ENCODE measurements at regions not wholly inside any gene's neighbourhood (a gene's known extent, or its start where the extent isn't known, plus 50 kb on each side); places are given as distances from the start of the nearest gene placed in this dataset.
"Not testable (repeated sequence)": the region's sequence is repeated elsewhere in the genome, so short reads cannot be mapped to it uniquely, and the experiment has no call there.

DNA sequence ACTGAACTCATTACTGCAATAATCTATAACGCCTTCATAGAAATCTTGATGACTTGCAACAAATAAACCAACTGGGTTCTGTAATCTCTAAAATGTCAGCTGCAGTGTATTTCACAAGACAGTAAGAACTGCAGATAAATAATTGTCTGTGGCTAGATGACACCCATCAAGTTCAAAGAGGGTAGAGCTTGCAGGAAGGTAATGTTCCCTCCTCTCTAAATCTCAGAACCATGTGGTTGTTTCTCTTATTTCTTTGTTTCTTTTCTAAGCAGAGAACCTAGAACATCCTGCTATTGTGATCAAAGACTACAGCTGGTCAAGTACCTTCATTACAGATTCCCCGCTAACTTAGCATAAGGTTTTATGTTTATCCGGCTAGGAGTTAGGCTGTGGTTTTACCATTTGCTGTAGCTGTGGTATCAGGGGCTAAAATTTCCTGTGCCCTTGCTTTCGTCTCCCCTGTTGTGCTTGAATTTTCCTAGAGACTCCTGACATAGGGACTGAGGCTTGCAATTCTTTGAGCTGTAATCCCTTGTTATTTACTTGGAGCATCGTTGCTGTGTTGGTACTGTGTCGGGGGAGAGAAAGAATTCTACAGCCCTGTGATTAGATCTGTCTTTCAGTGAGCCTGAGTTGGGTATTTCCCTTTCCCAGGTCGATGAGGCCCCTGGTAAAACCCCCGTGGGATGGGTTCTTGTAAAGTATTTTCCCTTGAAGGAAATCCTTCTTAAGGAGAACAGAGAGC lies 253.1 kb upstream of the BTG1 start:
- DNase-seq (ENCODE audit: low read depth in 2 of 2): no peak

DNA sequence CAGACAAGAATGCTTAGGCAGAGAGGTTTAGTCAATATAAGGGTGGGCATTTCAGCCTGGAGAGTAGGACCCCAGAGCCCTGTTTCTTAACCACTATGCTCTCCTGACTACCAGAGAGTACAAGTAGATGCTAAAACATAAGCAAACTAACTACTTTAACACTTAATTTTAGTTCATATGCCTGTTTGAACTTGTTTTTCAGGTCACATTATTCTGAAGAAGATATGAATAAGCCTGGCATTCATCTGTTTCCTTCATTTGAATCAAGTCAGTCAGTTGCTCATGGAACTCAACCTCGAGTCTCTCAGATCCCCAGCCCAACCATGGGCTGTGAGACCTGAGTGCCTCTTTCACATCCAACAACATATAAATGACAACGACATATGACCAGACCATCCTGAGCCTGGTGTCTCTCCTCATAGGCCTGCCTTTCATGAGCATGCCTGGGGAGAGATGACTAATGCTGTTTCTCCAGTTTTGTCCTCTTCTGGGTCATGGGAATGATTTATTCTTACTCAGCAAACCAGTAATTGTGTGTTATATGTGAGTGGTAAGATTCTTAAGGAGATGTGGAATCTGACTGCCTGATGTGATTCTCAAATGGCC lies 251.1 kb upstream of the BTG1 start:
- DNase-seq (ENCODE audit: low read depth in 2 of 2): no peak

DNA sequence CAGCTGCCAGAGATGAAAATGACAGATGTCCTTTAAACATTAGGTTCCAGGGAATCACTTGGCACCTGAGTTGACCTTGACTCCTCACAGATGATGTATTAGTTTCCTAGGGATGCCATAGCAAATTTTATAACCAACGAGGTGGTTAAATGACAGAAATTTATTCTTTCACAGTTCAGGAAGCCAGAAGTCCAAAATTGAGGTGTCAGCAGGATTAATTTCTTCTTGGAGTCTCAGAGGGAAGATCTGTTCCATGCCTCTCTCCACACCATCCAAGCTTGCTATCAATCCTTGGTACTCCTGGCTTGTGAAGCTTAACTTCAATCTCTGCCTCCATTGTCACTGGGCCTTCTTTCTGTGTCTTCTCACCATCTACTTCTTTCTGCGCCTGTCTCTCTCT lies 249.7 kb upstream of the BTG1 start:
- no peak for DNase-seq (ENCODE audit: low read depth in 2 of 2)

DNA sequence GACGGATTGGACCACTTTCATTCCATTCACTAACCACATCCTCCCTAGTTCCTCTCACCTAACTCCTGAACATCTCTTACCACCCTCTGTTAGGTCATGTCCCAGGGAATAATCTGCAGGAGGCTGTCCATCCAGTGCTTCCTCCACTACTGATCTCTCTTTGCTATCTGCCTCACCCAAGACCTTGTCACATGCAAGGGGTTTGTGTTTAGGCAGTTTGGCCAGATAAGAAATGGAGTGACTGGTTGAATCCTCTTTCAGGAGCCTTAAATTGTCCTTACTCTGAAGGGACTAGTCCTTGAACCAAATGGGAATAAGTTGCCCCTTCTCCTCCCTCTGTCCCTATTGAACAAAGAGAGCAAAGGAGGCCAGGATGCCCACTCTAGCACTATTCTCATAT lies 249.2 kb upstream of the BTG1 start:
- DNase-seq (ENCODE audit: low read depth in 2 of 2): no peak

DNA sequence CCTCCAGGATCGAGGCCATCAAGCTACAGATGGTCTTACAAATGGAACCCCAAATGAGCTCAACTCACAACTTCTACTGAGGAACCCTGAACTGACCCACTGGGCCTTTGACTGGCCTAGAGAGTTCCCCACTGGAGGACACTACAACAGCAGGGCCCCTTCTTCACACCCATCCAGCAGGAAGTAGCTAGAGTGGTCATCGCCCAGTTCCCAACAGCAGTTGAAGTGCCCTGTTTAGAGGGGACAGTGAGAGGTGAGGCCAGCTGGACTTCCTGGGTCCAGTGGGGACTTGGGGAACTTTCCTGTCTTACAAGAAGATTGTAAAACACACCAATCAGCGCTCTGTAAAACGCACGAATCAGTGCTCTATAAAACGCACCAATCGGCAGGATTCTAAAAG lies 247.9 kb upstream of the BTG1 start:
- no peak for DNase-seq (ENCODE audit: low read depth in 2 of 2)

DNA sequence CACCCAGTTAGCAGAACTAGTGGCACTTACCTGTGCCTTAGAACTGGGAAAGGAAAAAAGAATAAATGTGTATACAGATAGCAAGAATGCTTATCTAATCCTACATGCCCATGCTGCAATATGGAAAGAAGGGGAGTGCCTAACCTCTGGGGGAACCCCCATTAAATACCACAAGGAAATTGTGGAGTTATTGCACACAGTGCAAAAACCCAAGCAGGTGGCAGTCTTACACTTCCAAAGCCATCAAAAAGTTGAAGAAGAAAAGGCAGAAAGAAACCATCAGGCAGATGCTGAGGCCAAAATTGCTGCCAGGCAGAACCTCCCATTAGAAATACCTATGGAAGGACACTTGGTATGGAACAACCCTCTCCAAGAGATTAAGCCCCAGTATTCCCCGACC lies 246.1 kb upstream of the BTG1 start:
- DNase-seq (ENCODE audit: low read depth in 2 of 2): not testable (repeated sequence)

DNA sequence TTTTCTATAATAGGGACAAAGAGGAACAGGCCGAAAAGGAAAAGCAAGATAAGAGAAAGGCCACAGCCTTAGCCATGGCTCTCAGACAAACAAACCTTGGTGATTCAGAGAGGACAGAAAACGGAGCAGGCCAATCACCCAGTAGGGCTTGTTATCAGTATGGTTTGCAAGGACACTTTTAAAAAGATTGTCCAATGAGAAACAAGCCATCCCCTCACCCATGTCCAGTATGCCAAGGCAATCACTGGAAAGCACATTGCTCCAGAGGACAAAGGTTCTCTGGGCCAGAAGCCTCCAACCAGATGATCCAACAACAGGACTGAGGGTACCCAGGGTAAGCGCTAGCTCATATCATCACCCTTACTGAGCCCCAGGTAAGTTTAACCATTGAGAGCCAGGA lies 243.8 kb upstream of the BTG1 start:
- no peak for DNase-seq (ENCODE audit: low read depth in 2 of 2)

- DNase-seq (ENCODE audit: low read depth in 2 of 2): no peak
Observed at GRCh38 chr12:92385296-92385695, 239.7 kb upstream of the BTG1 start.

DNA sequence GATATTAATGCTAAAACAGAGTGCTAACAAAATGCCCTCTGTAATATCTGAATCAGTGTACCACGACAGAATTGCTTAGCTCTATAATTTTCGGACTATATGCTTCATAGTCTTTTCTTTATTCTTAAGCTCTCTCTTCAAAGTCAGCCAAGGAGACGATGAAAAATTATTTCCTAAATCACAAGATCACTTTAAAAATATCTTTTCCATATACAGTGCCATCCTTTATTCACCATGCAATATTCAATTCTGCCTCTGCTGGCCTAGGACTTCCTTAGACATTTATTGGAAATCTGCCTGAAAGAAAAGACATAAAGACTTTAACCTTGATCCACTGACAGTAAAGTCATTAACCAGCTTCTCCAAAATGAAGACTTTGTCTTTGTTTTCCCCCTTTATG lies 238.9 kb upstream of the BTG1 start:
- no peak for DNase-seq (ENCODE audit: low read depth in 2 of 2)

GRCh38 chr12:92382383-92382878 lies 236.8 kb upstream of the BTG1 start:
- DNase-seq (ENCODE audit: low read depth in 2 of 2): no peak

DNA sequence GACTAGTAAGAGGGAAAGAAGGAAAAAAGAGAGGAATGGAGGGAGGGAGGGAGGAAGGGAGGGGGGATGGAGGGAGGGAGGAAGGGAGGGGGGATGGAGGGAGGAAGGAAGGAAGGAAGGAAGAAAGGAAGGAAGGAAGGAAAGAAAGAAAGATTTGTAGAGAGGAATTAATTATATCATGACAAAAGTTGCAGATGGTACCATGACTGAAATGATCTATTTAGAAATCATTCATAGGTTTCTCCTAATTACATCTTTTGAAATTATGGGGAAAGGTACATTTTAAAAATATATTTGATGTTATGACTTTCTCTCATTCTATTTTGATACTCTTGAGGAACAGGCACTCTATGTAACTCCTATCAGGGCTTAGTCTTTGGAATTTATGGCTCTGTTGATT lies 236.2 kb upstream of the BTG1 start:
- DNase-seq (ENCODE audit: low read depth in 2 of 2): no peak

DNA sequence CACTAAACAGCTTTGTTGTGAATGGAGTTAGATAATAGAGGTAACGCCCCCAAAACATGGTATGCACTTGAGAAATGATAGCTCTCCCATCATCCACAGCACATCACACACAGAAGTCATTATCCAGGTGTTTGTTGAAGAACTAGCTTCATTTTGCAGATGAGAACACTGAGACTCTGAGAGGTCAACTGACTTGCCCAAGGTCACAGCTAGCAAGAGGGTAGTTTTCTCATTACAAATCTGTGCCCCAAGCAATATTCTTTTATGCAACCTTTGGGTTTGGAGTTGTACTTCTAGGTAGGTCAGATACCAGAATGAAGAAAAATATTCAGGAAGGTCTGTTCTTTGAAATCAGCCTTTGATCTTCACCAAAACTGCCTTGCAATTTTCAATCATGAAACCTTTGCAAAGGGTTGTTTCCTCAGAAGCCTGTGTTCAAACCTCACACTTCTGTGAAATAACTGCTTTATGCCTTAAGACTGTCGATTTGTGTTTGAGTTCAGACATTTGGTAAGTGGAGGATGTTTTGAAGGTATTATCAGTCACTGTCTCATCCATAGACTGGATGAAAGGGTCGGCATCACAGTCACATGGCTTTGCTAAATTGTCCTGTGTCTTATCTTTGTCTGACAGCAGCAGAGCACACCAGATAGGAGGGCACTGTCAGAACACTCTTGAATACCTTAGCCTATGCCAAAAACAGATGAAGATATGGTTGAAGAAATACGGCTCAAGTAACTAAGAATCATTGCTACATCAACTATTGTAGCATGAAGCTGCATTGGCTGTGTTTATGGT lies 233.2 kb upstream of the BTG1 start:
- DNase-seq (ENCODE audit: low read depth in 2 of 2): no peak

DNA sequence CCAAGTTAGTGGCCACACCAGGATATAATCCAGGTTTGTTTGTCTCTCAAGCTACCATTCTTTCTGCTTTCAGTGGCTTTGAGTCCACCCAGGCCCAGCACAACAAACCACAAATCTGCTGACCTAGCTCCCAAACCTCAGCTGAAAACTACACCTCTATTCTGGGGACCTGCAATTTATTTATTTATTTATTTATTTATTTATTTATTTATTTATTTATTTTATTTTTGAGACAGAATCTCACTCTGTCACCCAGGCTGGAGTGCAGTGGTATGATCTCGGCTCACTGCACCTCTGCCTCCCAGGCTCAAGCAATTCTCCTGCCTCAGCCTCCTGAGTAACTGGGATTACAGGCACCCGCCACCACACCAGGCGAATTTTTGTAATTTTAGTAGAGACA lies 229.9 kb upstream of the BTG1 start:
- not testable (repeated sequence) for DNase-seq (ENCODE audit: low read depth in 2 of 2)

DNA sequence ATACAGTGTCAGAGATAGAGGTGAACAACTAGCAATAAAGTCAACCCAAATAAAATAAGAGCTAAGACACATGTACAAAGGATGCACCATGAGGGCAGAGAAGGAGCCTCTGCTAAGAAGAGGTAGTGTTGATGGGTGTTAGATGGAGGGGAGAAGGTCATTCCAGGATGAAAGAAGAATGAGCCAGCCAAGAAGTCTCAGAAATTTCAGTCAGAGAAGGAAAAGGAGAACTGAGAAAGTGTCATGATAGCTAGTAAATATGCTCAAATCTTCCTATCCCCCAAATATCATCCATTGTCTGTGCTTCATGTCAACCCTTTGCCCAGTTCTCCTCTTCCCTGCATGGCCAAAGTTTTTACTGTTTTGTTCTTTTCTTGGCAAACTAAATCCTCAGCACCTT lies 225.2 kb upstream of the BTG1 start:
- DNase-seq (ENCODE audit: low read depth in 2 of 2): no peak

DNA sequence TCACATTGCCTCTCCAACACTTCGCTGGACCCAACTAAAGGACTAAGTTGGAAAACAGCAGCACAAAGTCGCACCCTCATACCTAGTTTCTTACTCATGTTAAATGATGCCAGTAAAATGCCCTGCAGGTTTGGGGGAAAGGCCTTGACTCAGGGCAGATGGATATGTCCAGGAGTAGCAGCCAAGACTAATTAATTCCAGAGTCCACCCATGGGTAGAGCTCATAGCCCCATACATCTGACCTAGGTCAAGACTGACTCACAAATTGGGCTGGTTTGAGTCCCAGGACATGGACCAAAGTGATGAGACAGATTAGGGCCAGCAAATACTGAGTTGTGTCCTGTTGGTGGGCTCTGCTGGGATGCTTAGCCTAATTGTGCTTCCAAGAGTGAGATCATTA lies 224.0 kb upstream of the BTG1 start:
- no peak for DNase-seq (ENCODE audit: low read depth in 2 of 2)

DNA sequence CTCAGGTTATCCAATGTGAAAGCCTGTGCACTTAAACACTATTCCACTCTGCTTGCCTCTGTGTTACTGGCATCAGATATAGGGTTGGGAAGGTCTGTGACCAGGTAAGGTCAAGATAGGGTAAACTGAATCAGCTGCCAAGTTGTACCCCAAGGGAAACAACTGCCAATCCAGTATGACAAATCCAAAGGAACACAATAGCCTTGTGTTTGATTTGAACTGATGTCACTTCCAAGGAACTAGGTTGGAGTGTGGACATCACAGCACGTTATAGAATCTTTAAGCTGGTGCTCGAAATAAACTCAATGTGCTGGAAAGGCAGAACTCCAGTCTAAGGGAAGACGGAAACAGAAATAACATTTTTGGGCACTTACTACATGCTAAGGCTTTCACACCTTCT lies 223.4 kb upstream of the BTG1 start:
- DNase-seq (ENCODE audit: low read depth in 2 of 2): no peak

- DNase-seq (ENCODE audit: low read depth in 2 of 2): no peak
Observed at GRCh38 chr12:92365836-92366235, 220.2 kb upstream of the BTG1 start.

DNA sequence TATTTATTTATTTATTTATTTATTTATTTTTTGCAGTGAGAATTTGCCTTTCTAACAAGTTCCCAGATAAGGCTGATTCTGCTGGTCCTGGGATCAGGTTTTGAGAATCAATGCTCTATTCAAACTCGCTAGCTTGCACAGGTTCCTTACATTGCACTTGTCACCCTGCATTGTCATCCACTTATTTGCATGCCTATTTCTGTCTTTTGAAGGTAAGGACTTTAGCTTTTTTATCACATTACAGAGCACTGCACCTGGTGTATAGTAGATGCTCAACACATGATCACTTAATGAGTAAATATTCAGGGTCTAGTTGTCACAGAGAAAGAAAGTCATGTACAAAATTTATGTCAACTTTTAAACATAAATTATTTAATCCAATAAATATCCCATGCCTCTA lies 219.7 kb upstream of the BTG1 start:
- DNase-seq (ENCODE audit: low read depth in 2 of 2): no peak

DNA sequence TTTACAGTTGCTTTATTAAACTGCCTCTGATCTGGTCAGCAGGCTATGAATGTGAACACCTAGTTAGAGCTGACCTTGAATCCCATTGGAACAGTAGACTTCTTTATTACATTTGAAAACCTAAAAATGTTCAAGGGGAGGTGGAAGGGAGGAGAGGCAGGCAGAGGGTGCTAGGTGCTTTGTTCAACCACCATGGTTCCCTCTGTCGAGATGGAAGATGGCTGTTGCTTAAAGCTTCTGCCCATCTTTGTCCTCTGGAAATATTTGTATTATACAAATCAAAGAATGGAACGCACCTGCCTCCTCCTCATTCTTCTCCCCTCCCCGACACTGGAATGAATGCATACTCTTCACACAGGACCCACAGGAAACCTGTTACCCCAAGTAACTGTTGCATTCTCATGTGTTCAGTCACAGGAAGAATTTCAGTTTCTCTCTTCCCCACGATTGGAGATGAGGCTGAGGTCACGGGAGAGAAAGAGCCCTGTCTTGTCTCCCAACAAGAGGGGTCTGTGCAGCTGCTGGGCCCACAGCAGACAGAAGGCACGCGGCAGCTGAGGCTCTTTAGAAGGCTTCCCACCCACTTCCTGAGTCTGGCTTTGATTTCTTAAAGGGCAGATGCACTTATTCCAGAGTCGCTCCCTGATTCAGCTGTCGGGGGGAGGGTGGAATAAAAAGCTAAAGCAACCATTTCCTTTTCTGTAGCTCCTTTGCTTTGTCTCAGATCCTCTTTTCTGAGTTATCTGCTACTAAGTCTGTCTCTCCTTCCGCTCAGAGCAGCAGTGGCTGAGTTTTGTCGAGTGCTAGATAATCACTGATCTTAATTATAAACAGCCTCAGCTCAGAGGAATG lies 217.9 kb upstream of the BTG1 start:
- DNase-seq (ENCODE audit: low read depth in 2 of 2): peak in 1 of 2 donors; percentile 39

- DNase-seq (ENCODE audit: low read depth in 2 of 2): no peak
Observed at GRCh38 chr12:92362785-92363184, 217.1 kb upstream of the BTG1 start.

DNA sequence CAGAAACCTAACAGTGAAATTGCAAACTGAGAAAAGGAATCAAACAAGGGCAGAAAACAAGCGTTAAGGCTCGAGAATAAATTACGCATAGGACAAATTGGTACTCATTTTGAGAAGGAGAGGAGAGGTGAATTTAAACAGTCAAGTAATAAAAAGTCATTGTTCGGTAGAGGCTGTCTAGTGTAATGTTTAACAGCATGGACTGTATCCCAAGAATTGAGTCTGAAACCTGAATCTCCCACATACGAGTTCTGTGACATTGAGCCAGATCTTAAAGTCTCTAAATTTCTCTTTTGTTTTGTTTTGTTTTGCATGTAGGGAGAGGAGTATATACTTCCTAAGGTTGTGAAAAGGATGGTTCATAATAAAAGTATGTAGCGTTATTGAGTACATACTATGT lies 216.5 kb upstream of the BTG1 start:
- no peak for DNase-seq (ENCODE audit: low read depth in 2 of 2)

DNA sequence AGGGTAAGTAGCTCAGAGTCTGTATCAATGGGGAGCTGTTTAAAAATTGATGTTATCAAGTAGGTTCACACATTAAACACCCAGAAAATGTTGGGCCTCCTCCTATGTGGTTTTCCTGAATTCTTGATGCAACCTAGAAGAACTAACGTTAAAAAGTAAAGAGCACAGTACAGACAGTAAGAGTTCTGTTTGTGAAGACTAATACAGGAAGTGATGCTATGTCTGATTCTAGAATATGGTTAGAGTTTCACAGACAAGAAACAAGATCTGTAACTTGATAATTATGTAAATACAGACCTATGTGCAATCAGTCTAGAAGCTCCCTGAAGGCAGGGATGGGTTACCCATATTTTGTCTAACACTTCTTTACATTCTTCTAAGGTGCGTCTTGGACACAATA lies 214.9 kb upstream of the BTG1 start:
- DNase-seq (ENCODE audit: low read depth in 2 of 2): no peak
